Caki2 (cell line): ENCODE measurements at regions not wholly inside any gene's neighbourhood (a gene's known extent, or its start where the extent isn't known, plus 50 kb on each side); places are given as distances from the start of the nearest gene placed in this dataset.

Experiments used
- DNase-seq: peaks from one replicate; pipeline ENCODE4 v3.0.0-alpha.2; 2015; ENCODE audit warnings: low read depth
- in situ Hi-C: cut with HindIII; loops from 2 replicates; pipeline ENCODE4 v1.10.0; 2016; ENCODE audit warnings: low sequenced_read_pairs, low pct_unique_long_range_greater_than_20kb, mixed read lengths

GRCh38 chr20:58162986-58163385 lies 65.5 kb downstream of the ANKRD60 start:
- in situ Hi-C loops, result no loop called here

GRCh38 chr20:58161192-58161591 lies 67.3 kb downstream of the ANKRD60 start:
- in situ Hi-C loops, result no loop called here
- DNase-seq, result no peak

More at GRCh38 chr20:58162986-58163385, 65.5 kb downstream of the ANKRD60 start:
- no peak for DNase-seq

GRCh38 chr20:58160451-58161061 lies 67.9 kb downstream of the ANKRD60 start:
- in situ Hi-C loops, result no loop called here
- no peak for DNase-seq

- no peak for DNase-seq
- in situ Hi-C loops, result no loop called here
Measured at GRCh38 chr20:58155148-58155925, 73.1 kb downstream of the ANKRD60 start.

- in situ Hi-C loops, result no loop called here
- no peak for DNase-seq
Measured at GRCh38 chr20:58154113-58154512, 74.3 kb downstream of the ANKRD60 start.

- in situ Hi-C loops, result no loop called here
- no peak for DNase-seq
Measured at GRCh38 chr20:58153121-58153520, 75.3 kb downstream of the ANKRD60 start.

- no peak for DNase-seq
- in situ Hi-C loops, result no loop called here
Measured at GRCh38 chr20:58150772-58151171, 77.7 kb downstream of the ANKRD60 start.

GRCh38 chr20:58149437-58150091 lies 78.9 kb downstream of the ANKRD60 start:
- peak; percentile 7 for DNase-seq
- in situ Hi-C loops, result no loop called here

- in situ Hi-C loops, result no loop called here
- no peak for DNase-seq
Measured at GRCh38 chr20:58148891-58149290, 79.6 kb downstream of the ANKRD60 start.

GRCh38 chr20:58147628-58148370 lies 80.7 kb downstream of the ANKRD60 start:
- no peak for DNase-seq

GRCh38 chr20:58146746-58147140 lies 81.7 kb downstream of the ANKRD60 start:
- in situ Hi-C loops, result no loop called here

More at GRCh38 chr20:58147628-58148370, 80.7 kb downstream of the ANKRD60 start:
- in situ Hi-C loops, result no loop called here

GRCh38 chr20:58146081-58146745 lies 82.2 kb downstream of the ANKRD60 start:
- no peak for DNase-seq
- in situ Hi-C loops, result no loop called here

More at GRCh38 chr20:58146746-58147140, 81.7 kb downstream of the ANKRD60 start:
- no peak for DNase-seq

- DNase-seq, result no peak
- in situ Hi-C loops, result no loop called here
Measured at GRCh38 chr20:58145506-58146080, 82.9 kb downstream of the ANKRD60 start.

GRCh38 chr20:58144096-58144495 lies 84.4 kb downstream of the ANKRD60 start:
- in situ Hi-C loops, result no loop called here

GRCh38 chr20:58143531-58143930 lies 84.9 kb downstream of the ANKRD60 start:
- in situ Hi-C loops, result no loop called here
- no peak for DNase-seq

More at GRCh38 chr20:58144096-58144495, 84.4 kb downstream of the ANKRD60 start:
- DNase-seq, result no peak

- in situ Hi-C loops, result no loop called here
Measured at GRCh38 chr20:58142843-58143185, 85.6 kb downstream of the ANKRD60 start.

GRCh38 chr20:58141971-58142842 lies 86.2 kb downstream of the ANKRD60 start:
- in situ Hi-C loops, result no loop called here
- DNase-seq, result no peak

More at GRCh38 chr20:58142843-58143185, 85.6 kb downstream of the ANKRD60 start:
- DNase-seq, result no peak
